GM19397 (cell line): ENCODE measurements at regions not wholly inside any gene's neighbourhood (a gene's known extent, or its start where the extent isn't known, plus 50 kb on each side); places are given as distances from the start of the nearest gene placed in this dataset.

Experiments
- ATAC-seq: cut with Tn5 transposase; IDR thresholded peaks from one replicate; pipeline ENCODE4 v1.9.1; 2021; ENCODE audit warnings: mild to moderate bottlenecking, moderate library complexity; ENCODE audit not compliant: unreplicated experiment

- no peak for ATAC-seq
These were observed 147.8 kb upstream of the AJAP1 start for GRCh38 chr1:4506591-4506990.

DNA sequence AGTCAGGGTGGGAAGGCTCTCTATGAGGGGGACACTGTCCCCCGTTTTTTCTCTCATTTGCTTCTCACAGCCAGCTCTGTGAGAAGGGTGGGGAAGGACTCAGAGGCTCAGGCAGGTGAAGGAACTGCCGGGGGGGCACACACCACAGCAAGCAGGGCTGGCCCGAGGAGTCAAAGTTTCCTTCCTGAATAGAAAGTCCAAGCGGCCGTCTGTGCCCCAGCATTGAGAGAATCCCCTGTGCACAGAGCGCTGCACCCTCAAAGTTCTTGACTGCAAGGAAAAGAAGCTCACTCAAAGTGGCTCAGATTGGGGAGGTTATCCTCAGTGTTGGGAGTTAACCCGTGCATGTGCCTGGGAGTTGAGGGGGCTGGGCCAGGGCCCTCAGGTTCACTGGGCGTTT is 145.2 kb upstream of the AJAP1 start:
- ATAC-seq = no peak

- ATAC-seq = no peak
These were observed 144.1 kb upstream of the AJAP1 start for GRCh38 chr1:4510276-4510691.

DNA sequence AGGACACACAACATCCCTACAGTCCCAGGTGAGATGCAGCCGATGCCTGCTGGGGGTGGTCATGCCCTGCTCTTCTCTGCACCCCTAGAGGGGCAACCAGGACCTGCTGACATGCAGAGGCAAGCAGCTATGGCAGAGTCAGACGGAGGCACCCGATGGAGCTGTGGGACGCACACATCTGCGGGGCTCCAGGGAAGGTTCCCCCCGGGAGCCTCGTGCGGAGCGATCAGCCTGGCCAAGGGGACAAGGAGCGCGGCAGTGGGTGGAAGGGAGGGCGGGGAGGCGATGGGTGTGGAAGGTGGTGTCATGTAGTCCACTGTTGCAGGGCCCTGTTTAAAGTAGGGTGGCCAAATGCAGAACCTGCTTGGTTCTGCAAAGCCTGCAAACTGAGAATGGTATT is 143.0 kb upstream of the AJAP1 start:
- ATAC-seq = no peak

GRCh38 chr1:4512636-4513035 is 141.8 kb upstream of the AJAP1 start:
- no peak for ATAC-seq

DNA sequence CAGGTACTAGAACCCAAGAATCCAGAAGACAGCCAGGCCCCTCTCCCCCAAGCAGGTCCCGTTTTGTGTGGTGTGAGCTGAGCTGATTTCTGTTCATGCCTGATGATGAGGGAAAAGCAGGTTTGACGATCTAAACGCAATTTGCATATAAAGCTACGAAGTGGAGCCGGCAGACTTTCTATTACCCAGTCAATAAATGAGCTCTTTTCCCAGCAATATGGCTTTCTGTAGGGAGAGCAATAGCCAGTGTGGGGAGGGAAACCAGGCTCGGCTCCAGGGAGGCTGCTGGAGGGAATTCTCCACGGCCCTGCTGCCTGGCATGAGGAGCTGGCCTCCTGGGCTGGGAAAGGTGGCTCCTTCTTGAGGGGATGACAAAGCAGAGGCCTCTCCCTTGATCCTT is 140.7 kb upstream of the AJAP1 start:
- no peak for ATAC-seq

GRCh38 chr1:4515727-4516289 is 138.6 kb upstream of the AJAP1 start:
- ATAC-seq = no peak

- ATAC-seq = no peak
These were observed 137.8 kb upstream of the AJAP1 start for GRCh38 chr1:4516596-4516995.

GRCh38 chr1:4517186-4517954 is 137.0 kb upstream of the AJAP1 start:
- ATAC-seq = no peak

DNA sequence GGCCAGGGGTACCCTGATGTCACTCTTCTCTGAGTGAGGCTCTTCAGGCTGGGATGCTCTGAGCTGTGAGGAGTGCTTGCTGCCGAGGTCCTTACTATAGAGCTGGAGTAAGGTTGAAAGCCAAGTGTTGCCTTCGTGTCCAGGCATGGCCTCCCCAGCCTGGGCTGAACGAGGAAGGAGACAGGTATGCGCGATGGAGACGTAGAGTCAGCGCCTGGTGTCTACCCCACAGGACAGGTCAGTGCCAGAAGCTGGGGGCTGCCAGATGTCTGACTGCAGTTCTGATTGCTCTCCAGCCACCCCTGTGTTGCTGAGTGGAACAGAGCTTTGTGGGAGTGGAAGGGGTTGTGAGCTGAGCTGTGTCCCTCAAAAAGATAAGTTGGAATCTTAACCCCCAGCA is 135.8 kb upstream of the AJAP1 start:
- no peak for ATAC-seq

GRCh38 chr1:4519954-4520353 is 134.5 kb upstream of the AJAP1 start:
- ATAC-seq = no peak

DNA sequence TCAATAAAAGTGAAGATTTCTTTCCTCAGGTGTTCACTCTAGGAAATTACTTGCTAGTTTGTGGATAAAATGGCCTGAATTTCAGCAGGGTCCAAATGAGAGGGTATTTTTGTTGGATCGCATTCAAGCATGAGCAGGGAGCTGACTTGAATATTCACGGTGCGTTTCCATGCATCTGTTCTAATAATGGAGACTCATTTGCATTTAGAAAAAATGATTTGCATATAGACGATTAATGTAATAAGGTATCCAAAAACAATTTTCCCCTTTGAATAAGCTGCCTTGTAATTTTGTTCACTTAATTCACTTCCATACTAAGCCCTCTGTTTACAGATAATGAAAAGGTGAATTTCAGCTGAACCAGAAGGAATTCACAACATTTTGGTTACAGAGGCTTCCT is 130.9 kb upstream of the AJAP1 start:
- ATAC-seq = no peak

GRCh38 chr1:4526747-4527146 is 127.7 kb upstream of the AJAP1 start:
- no peak for ATAC-seq

DNA sequence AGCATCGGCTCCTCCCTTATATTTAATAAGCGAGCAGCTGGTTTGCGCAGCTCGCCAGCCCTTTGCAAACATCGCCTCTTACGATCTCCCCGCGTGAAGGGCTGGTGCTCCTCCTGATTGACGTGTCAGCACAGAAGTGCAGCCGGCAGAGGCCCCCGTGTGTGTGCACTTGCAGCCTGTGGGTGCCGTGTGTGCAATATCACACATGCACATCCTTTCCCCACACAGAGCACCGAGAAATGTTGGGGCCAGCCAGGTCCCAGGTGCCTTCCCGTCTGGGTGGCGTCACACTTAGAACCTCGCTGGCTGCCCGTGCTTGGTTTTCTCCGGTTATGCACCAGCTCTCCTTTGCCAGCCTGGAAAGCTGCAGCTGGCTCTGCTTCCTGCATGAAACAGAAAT is 126.6 kb upstream of the AJAP1 start:
- no peak for ATAC-seq

GRCh38 chr1:4528590-4528989 is 125.8 kb upstream of the AJAP1 start:
- ATAC-seq = no peak

DNA sequence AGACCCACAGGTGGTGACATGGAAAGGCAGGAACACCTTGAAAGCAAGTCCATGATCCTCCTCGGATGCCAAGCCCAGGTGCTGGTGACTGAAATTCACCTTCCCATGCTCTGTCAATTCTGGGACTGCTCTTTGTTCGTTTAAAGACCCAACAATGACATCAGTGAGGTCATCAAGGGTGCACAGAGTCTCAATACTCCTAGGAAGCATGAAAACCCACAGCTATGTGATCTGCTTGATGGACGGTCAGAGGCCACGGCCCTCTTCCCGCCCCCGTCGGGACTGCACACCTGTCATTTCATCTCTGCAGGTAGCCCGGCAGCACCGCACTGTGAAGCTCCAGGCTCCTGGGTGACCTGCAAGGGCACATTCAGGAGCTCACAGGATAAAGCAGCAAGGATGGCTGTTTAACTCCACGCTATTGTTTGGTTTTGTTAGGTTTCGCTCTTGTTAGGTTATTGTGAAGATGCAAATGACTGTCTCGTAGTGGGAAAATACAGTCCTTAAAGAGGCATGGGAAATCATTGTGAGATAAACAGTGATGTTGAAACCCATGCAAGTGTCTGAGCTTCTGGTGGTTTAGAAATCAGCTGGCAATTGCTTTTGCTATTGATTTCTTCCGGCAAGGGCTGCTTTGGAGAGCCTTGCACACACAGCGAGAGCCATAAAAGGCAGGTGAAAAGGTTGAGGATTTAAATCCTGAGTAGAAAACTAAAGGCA is 124.8 kb upstream of the AJAP1 start:
- ATAC-seq = no peak

GRCh38 chr1:4530166-4530785 is 124.1 kb upstream of the AJAP1 start:
- ATAC-seq = no peak

GRCh38 chr1:4531842-4532241 is 122.6 kb upstream of the AJAP1 start:
- ATAC-seq = no peak

DNA sequence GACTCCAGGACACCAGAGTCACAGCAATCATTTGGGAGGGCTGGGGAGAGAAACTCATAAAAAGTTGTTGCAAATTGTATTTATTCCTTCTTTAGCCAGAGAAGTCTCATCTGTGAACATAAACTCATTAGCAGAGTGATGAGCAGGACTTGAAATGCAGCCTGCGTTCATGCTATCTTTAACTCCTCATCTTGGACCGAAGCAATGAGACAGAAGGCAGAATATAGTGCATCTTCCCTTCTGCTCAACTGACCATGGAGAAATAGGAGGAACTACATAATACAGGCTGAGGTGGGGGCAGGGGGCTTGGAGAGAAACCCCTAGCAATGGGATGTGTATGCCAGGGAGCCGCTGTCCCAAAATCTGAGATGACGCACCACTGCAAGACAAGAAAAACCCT is 121.8 kb upstream of the AJAP1 start:
- ATAC-seq = no peak

DNA sequence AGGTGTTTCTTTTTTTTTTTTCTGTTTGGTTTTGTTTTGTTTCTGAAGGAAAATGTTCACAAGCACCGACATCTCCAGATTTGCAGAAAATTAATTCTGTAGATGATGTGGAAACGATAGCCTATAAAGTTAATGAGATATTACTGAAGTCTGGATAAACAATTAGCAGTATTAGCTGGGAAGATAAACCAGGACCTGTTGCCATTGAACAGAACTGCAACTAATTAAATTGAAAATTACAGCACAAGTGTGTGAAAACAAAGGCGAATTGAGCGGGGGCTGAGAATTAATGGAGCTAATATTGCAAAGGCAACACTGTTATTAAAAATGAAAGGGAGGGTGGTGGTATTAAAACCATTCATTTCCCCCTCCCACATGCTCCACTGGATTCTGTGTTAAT is 107.5 kb upstream of the AJAP1 start:
- no peak for ATAC-seq

DNA sequence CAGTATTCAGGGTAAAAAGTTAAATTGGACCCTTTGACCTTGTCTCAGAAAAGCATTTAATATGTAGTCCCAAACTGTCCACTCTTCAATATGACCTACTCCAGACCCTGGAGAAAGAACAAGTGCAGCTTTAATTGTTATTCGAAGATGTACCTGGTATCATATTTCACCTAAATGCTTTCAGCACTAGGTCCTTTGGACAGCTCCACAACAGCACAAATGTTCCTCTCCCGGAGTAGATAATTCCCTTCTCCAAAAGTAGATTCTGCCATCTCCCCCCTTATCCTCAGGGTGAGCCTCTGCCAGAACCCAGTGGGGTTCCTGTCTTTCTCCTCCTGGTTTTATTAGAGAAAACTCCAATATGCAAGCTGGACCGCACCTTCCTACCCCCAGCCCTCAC is 104.5 kb upstream of the AJAP1 start:
- no peak for ATAC-seq

- ATAC-seq = no peak
These were observed 103.5 kb upstream of the AJAP1 start for GRCh38 chr1:4550941-4551340.
